Prostate gland (tissue), 2 donors: ENCODE measurements at regions not wholly inside any gene's neighbourhood (a gene's known extent, or its start where the extent isn't known, plus 50 kb on each side); places are given as distances from the start of the nearest gene placed in this dataset.
A peak's percentile ranks its signal among the peaks of the same experiment; 100 is the strongest.

Experiments used
- DNase-seq: peaks from one replicate; pipeline ENCODE4 v3.0.0-alpha.2; 2019; ENCODE audit warnings: low spot score
- H3K27ac ChIP-seq, 2 donors: fragments of 200-600 bp; sonication (generic); 2 replicates each; pipeline ENCODE4 v1.5.1; 2017 to 2019
- H3K27me3 ChIP-seq: fragments of 200-600 bp; sonication (generic); replicated peaks from 2 replicates; pipeline ENCODE4 v1.5.1; 2019; ENCODE audit not compliant: insufficient read depth
- H3K36me3 ChIP-seq, 2 donors: fragments of 200-600 bp; sonication (generic); 1 replicate in 1 of 2; 2 replicates in 1 of 2; pipeline versions ENCODE4 v1.5.1 to v1.8.1; 2017 to 2019
- H3K4me1 ChIP-seq: fragments of 200-600 bp; sonication (generic); replicated peaks from 2 replicates; pipeline ENCODE4 v1.5.1; 2019
- H3K4me3 ChIP-seq, 2 donors: fragments of 200-600 bp; sonication (generic); 2 replicates each; pipeline ENCODE4 v1.5.1; 2017 to 2019
- H3K9me3 ChIP-seq: fragments of 200-600 bp; sonication (generic); 2 replicates; pipeline ENCODE4 v1.5.1; 2017
- CTCF ChIP-seq, 4 experiments: fragments of 200-600 bp in 2 of 4; fragments of 450-650 bp in 2 of 4; sonication (generic) in 2 of 4; IDR thresholded peaks; 1 replicate in 3 of 4; 2 replicates in 1 of 4; pipeline ENCODE4 v1.5.1; 2016 to 2019; ENCODE audit warnings: antibody characterized with exemption in 4 of 4, mild to moderate bottlenecking in 2 of 4, moderate library complexity in 2 of 4
- POLR2A ChIP-seq: fragments of 450-650 bp; IDR thresholded peaks from one replicate; pipeline ENCODE4 v1.6.1; 2016; ENCODE audit warnings: antibody characterized with exemption, mild to moderate bottlenecking
- POLR2AphosphoS5 ChIP-seq: sonication (generic); formaldehyde crosslinking; IDR thresholded peaks from one replicate; pipeline ENCODE4 v1.6.1; 2017; ENCODE audit warnings: antibody characterized with exemption
- WGBS: methylation state at CpG from one replicate; pipeline ENCODE4 v1.1.5; 2018; 5-methylcytosine and 5-hydroxymethylcytosine counted together
- intact Hi-C: fragments of 100-400 bp; cut with DNase I; formaldehyde crosslinking; loops from one replicate; pipeline ENCODE4 v1.14.2; 2022

- Histone ChIP-seq H3K4me1 (no peaks in the 10 kb centered on the region), H3K36me3 (no peaks in the 10 kb centered on the region), H3K4me3 (no peak overlapping the region), H3K27ac (peak overlapping the region in 1 of 2 donors; percentile 65), H3K27me3 (no peaks in the 10 kb centered on the region), H3K9me3 (no peaks in the 10 kb centered on the region)
- intact Hi-C loops, result no loop called here
- 77% methylated on average over 14 of the region's 14 CpGs for WGBS
- TF ChIP-seq CTCF (IDR thresholded peaks at IDR 0.05) (no peak), POLR2A (no peak), POLR2AphosphoS5 (no peak)
- no peak for DNase-seq
These were observed 172.7 kb downstream of the TTLL2 start for GRCh38 chr6:167497428-167498056.

- Histone ChIP-seq H3K27me3 (no peaks in the 10 kb centered on the region), H3K4me1 (no peaks in the 10 kb centered on the region), H3K9me3 (no peaks in the 10 kb centered on the region), H3K27ac (no peak overlapping the region), H3K36me3 (no peaks in the 10 kb centered on the region), H3K4me3 (no peak overlapping the region)
- TF ChIP-seq POLR2AphosphoS5 (no peak), CTCF (IDR thresholded peaks at IDR 0.05) (no peak), POLR2A (no peak)
- intact Hi-C loops, result no loop called here
- 86% methylated on average over 7 of the region's 7 CpGs for WGBS
- DNase-seq, result no peak
These were observed 174.3 kb downstream of the TTLL2 start for GRCh38 chr6:167499161-167499660.

GRCh38 chr6:167500961-167501360, 176.1 kb downstream of the TTLL2 start:
- DNase-seq, result no peak
- Histone ChIP-seq H3K36me3 (no peaks in the 10 kb centered on the region), H3K9me3 (no peaks in the 10 kb centered on the region), H3K4me3 (no peak overlapping the region), H3K4me1 (no peaks in the 10 kb centered on the region), H3K27me3 (no peaks in the 10 kb centered on the region), H3K27ac (no peak overlapping the region)
- intact Hi-C loops, result no loop called here
- 90% methylated on average over 8 of the region's 8 CpGs for WGBS
- TF ChIP-seq POLR2A, result no peak
- no peak for TF ChIP-seq CTCF (IDR thresholded peaks at IDR 0.05)
- TF ChIP-seq POLR2AphosphoS5, result no peak

GRCh38 chr6:167501831-167502385, 177.0 kb downstream of the TTLL2 start:
- Histone ChIP-seq H3K9me3 (no peaks in the 10 kb centered on the region), H3K27me3 (no peaks in the 10 kb centered on the region), H3K27ac (no peak overlapping the region), H3K36me3 (no peaks in the 10 kb centered on the region), H3K4me1 (no peaks in the 10 kb centered on the region), H3K4me3 (no peak overlapping the region)
- peak; percentile 49 for DNase-seq
- intact Hi-C loops, result loop anchor here (2.0 kb wide), 1 partner anchor 397 kb away; no protein-coding TSS in a partner anchor
- TF ChIP-seq CTCF (IDR thresholded peaks at IDR 0.05) (peak in 3 of 4 experiments; percentile 29 to 62 (median 53)), POLR2AphosphoS5 (no peak), POLR2A (no peak)
- 51% methylated on average over 18 of the region's 19 CpGs for WGBS

GRCh38 chr6:167502471-167502870, 177.6 kb downstream of the TTLL2 start:
- Histone ChIP-seq H3K4me3 (no peak overlapping the region), H3K27me3 (no peaks in the 10 kb centered on the region), H3K27ac (no peak overlapping the region), H3K36me3 (no peaks in the 10 kb centered on the region), H3K4me1 (no peaks in the 10 kb centered on the region), H3K9me3 (no peaks in the 10 kb centered on the region)
- TF ChIP-seq POLR2A, result no peak
- no peak for TF ChIP-seq POLR2AphosphoS5
- no peak for TF ChIP-seq CTCF (IDR thresholded peaks at IDR 0.05)
- intact Hi-C loops, result loop anchor here (2.0 kb wide), 1 partner anchor 396 kb away; no protein-coding TSS in a partner anchor
- 61% methylated on average over 7 of the region's 7 CpGs for WGBS
- no peak for DNase-seq
